Fibroblast of the aortic adventitia (primary cell): ENCODE measurements at regions not wholly inside any gene's neighbourhood (a gene's known extent, or its start where the extent isn't known, plus 50 kb on each side); places are given as distances from the start of the nearest gene placed in this dataset.

Source experiments
- DNase-seq: peaks from one replicate; pipeline ENCODE4 v3.0.0-alpha.2; 2010; ENCODE audit warnings: low read depth
- H3K4me3 ChIP-seq: 2 replicates; pipeline ENCODE4 v1.5.1; 2011; ENCODE audit warnings: low read depth, mild to moderate bottlenecking, control low read depth, low read length, moderate library complexity
- CTCF ChIP-seq: IDR thresholded peaks from 2 replicates; pipeline ENCODE4 v1.5.1; 2011; ENCODE audit warnings: mild to moderate bottlenecking, low read length, control low read depth, inconsistent platforms; ENCODE audit not compliant: insufficient read depth

GRCh38 chr4:132125131-132125530 lies 1024.0 kb upstream of the PCDH10 start:
- H3K4me3 ChIP-seq, result no peak overlapping the region
- peak; percentile 6 for DNase-seq
- TF ChIP-seq CTCF, result no peak

- no peak for TF ChIP-seq CTCF
- no peak overlapping the region for H3K4me3 ChIP-seq
- no peak for DNase-seq
Observed at GRCh38 chr4:132132433-132132832, 1016.7 kb upstream of the PCDH10 start.

- H3K4me3 ChIP-seq, result no peak overlapping the region
- DNase-seq, result no peak
- no peak for TF ChIP-seq CTCF
Observed at GRCh38 chr4:132169660-132170059, 979.4 kb upstream of the PCDH10 start.

- H3K4me3 ChIP-seq, result no peak overlapping the region
- peak; percentile 80 for DNase-seq
- TF ChIP-seq CTCF, result no peak
Observed at GRCh38 chr4:132180020-132180427, 969.1 kb upstream of the PCDH10 start.

- TF ChIP-seq CTCF, result no peak
- H3K4me3 ChIP-seq, result no peak overlapping the region
- peak; percentile 66 for DNase-seq
Observed at GRCh38 chr4:132195176-132195575, 953.9 kb upstream of the PCDH10 start.

- TF ChIP-seq CTCF, result no peak
- DNase-seq, result no peak
- H3K4me3 ChIP-seq, result no peak overlapping the region
Observed at GRCh38 chr4:132203618-132204017, 945.5 kb upstream of the PCDH10 start.

- no peak for DNase-seq
- no peak overlapping the region for H3K4me3 ChIP-seq
- TF ChIP-seq CTCF, result no peak
Observed at GRCh38 chr4:132214519-132214918, 934.6 kb upstream of the PCDH10 start.
